Right forelimb (tissue), 1 donor: ENCODE measurements at regions not wholly inside any gene's neighbourhood (a gene's known extent, or its start where the extent isn't known, plus 50 kb on each side); places are given as distances from the start of the nearest gene placed in this dataset.
"Not testable (repeated sequence)": the region's sequence is repeated elsewhere in the genome, so short reads cannot be mapped to it uniquely, and the experiment has no call there.

Source experiments
- DNase-seq: peaks from one replicate; pipeline ENCODE4 v3.0.0-alpha.2; 2018

DNA sequence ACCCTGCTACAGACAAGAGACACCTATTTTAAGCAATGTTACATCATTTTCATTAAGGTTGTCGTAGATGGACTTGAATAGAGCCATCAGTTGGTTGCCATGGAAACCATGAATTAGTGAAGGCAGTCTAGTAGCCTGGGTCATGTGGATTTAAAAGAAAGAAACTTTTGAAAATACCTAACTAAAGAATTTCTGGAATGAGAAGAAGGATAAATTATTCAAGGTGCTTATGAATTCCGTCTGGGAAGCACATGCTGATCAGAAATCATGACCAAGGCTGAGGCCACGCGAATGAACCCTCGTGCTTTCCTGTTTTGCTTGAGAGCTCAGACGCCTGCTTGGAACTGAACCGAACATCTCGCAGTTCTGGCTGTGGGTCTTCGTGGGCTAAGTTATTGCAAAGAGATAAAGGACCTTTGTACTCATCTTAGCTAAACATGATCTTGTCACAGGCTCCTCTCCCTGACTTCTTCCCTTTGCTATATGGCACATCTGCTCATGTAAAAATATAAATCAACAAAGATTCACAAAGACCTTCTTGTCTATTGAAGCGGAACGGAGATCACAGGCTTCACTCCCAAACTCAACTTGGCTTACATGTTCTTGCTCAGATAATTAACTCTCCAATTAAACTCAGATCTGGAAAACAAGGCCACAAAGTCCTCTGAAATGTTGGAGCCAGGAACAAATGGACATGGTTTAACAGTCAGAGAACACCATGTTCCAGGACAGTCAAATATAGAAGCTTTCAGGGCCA is 140.2 kb downstream of the NUFIP1 start:
- DNase-seq, result no peak

DNA sequence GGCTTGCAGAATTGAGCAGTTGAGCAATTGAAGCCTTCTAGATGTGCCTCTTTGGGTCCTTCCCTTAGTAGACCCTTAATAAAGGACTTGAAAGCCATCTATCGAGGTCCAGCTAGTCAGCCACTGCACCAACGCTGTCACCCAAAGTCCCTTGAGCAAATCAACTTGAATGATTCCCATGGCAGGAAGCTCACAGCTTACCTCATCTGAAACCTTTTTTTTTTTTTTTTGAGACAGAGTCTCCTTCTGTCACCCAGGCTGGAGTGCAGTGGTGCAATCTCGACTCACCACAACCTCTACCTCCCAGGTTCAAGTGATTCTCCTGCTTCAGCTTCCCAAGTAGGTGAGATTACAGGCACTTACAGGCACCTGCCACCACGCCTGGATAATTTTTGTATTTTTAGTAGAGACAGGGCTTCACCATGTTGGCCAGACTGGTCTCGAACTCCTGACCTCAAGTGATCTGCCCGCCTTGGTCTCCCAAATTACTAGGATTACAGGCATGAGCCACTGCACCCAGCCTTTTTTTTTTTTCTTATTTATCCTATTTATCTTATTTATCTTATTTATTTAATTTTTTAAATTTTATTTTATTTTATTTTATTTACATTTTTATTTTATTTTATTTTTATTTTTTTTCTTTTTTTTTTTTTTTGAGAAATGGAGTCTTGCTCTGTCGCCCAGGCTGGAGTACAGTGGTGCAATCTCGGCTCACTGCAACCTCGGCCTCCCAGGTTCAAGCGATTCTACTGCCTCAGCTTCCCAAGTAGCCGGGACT is 143.8 kb downstream of the NUFIP1 start:
- not testable (repeated sequence) for DNase-seq

DNA sequence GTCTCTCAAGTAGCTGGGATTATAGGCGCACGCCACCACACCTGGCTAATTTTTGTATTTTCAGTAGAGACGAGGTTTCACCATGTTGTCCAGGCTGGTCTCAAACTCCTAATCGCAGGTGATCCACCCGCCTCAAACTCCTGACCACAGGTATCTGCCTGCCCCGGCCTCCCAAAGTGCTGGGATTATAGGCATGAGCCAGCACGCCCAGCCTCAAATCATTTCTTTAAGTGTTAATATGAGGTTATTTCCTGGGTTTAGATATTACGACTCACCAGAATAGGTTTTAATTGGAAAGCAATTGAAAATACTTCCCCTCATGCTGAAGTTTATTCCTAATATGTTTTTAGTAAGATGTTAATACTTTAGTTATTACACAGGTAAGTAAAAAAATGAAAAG is 144.5 kb downstream of the NUFIP1 start:
- no peak for DNase-seq

DNA sequence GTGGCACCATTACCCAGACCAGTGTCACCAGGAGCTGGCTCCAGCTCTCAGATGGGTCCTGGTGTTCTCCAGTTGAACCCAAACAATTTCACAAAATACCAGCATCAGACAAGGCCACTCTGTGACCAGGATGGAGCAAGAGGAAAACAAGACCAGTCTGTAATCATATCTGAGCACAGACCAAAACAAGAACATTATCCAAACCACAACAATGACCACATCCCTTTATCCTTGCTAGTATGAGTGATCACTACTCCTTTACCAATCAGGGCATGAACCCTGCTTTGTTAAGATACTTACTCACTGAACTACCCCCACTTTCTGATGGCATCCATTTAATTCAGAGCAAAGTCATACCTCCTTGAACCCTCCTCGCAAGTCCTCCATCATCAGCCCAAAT is 145.9 kb downstream of the NUFIP1 start:
- no peak for DNase-seq

DNA sequence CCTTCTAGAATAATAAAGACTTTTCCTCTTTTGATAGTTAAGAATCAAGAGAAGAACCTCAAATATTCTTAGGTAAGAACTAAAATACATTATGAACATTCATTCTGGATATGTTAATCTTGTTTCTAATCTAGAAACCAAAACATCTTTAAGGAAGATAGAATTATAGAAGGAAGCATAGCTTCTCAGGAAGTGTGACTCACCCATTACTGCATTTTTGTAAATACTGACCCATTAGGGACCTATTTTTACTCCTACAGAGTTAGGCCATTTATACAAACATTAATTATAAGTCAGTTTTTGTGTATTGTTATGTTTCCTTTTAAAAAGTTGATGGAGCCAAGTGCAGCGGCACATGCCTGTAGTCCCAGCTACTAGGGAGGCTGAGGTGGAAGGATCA is 147.1 kb downstream of the NUFIP1 start:
- no peak for DNase-seq

DNA sequence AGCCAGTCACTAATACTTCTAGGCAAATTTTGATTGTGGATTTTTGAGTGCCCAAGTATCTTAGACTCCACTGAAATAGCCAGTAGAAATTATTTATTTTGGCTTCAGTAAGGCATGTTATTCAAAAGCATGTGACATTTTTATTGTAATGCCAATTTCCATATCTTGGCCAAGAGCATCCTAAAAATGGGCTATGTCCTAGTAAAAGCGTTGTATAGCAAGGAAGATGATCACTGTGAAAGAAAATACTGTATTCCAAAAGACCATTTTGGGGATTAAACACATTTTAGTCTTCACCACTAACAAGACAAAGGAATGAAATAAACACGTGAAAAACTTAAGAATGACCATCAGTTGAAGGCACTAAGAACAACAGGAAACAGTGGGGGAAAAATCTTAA is 149.1 kb downstream of the NUFIP1 start:
- no peak for DNase-seq

DNA sequence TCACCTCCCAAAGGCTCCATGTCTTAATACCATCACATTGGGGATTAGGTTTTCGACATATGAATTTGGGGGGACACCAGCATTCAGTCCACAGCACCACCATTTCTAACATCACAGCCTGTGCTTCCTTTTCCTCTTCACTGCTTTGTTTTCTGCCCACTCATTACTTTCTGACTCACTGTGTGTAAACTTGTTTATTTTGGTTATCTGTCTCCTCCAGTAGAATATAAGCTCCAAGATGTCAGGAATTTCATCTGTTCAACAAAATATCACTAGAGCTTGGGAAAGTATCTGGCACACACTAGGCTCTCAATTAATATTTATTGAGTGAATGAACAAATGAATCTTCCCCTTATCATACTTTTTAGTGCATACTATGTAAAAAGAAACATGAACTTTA is 152.0 kb downstream of the NUFIP1 start:
- DNase-seq, result no peak

DNA sequence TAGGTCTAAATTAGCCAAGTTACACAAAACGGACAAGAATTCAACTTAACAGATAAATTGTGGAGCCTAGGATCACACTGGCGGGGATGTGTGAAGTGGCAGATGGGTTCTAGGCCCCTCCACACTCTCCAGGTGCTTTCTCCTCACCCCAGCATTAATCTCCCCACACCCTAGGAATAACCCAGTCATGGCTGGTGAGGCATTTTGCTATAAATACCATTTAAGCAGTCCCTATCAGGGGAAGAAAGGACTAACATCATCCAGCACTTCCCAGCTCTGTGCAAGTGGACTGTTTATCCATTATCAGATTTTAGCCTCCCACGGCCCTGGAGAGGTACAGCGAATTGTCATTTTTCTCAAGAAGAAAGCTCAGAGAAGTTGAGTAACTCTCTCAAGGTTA is 154.9 kb downstream of the NUFIP1 start:
- DNase-seq, result no peak

DNA sequence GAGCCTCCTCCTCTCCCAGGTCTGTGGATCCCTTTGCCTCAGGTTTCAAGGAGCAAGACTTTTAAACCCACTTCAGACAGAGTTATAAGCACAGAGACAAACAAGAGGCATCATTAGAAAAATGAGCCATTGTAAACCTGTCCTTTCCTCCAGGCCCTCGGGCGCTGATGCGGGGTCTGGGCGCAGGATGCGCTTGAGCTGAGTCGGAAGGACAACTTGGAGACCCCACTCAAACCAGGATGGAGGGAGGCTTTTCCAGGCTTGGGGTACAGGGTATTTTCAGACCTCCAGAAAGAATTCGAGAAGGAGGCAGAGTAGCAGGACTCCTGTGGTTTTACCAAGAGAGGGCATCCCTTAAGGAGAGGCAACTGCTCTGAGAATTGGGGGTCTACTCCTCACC is 155.6 kb downstream of the NUFIP1 start:
- DNase-seq, result no peak

DNA sequence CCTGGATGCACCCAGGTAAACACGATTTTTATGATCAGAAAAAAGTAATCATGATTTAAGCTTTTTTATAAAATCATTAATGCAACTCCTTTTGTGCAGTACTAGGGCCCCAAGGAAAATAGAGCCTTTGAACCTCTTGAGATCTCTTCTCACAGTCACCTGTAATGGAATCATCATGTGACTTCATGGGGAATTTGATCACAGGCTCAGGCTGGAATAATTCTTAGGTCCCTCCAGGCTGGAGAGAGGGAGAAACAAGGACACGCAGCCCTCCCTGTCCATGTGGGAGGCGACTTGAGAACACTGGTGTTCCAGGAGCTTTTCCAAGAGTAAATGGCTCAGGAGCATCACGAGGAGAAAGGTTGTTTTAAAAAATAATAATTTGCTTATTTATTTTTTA is 156.1 kb downstream of the NUFIP1 start:
- no peak for DNase-seq

DNA sequence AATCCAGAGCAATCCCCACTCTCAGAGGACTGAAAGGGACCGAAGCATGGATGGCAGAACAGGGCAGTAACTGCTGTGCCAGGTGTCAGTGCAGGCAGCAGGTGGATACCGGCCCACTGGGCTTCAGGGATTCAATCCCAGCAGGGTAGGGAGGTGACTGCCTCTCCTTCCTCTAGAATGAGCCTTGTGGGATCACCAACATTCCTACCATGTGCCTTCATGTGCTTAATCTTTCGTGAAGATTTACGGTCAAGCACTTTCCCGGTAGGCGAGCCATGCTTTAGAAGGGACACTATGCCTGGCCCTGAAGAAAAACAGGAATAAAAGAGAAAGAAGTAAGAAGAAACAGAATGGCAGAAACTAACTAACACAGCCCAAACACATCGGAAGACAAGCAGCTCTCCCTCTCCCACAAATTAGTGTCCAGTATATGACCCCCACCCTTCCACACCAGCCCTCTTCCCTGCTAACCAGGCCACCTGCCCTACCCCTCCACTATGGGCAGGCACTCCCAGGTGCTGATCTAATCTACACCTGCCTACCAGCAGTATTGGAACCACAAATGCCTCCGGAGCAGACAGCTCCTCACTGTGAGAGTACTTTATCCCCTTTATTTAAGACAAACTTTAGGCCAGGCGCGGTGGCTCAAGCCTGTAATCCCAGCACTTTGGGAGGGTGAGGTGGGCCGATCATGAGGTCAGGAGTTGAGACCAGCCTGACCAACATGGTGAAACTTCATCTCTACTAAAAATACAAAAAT is 162.5 kb downstream of the NUFIP1 start:
- DNase-seq, result no peak

DNA sequence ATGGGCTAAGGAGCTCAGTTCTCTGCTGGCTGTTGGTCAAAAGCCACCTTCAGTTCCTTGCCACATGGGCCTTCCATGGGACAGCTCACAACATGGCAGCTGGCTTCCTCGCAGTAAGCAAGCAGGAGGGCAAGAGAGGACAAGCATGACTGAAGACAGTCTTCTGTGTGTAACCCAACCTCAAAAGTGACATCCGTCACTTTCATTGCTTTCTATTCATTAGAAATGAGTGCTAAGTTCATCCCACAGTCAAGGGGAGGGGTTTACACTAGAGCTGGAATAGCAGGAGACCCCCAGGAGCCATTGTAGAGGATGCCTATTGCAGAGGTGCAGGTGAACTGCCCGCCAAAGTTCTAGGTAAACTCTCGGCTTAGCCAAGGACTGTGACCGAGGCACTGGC is 163.3 kb downstream of the NUFIP1 start:
- no peak for DNase-seq

DNA sequence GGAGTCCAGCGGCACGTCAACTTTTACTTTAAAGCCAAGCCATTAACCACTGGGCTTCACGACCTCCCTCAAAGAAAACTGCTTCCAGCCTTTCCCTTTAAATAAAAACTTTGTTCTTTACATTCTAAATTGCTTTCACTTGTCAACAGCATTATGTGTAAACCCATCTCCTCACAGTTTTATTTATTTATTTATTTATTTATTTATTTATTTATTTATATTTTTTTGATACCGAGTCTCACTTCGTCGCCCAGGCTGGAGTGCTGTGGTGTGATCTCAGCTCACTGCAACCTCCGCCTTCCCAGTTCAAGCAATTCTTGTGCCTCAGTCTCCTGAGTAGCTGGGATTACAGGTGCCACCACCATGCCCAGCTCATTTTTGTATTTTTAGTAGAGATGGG is 165.7 kb downstream of the NUFIP1 start:
- DNase-seq, result not testable (repeated sequence)

DNA sequence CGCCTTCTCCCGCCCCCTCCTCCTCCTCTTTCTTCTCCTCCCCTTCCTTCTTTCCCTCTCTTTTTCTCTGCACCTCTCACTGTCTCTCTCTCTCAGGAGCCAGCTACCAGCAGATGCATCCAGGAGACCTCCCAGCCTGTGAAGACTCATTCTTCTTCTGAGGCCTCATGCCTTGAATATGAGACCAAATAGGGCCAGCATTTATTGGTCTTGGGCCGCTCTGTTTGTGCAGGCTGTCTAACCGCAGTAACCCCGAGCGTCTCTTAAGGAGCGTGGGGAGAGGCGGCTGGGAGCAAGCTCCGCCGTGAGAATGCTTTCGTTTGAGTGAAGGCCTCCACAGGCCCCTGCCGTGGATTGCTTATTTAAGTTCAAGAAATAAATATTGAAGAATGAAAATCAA is 167.0 kb downstream of the NUFIP1 start:
- no peak for DNase-seq

DNA sequence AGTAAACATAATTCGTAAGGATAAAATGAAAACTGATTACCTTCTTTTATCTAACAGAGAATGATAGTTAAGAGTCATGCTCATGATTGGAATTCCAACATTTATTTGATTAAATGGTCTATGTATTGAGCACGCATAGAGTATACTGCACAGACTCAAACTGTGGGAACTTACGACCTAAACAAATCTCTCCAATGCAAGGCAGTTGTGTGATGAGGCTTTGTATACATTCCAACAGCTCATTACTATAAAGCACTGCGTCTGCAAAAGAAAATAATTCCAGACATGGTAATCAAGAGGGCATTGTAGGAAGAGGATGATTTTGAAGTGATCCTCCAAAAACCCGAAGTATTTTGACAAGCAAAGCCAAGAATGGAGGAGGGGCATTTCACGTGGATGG is 169.5 kb downstream of the NUFIP1 start:
- no peak for DNase-seq

DNA sequence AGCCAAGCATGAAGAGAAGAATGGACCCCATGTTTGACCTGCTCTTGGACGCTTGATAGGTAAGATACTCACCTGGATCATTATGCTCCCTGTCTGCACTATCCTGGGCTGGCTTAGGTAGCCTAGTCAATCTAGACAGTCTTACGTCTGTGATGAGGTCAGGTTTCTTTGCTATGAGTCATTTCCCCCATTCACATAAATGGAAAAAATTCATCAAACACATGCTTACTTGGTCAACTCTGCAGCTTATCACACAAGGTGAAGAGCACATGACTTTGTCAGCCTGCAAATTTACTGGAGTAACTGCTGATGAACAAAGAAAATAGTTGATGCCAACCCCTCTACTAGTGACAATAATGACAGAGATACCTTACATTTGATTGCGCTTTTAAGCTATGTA is 170.0 kb downstream of the NUFIP1 start:
- DNase-seq, result no peak

DNA sequence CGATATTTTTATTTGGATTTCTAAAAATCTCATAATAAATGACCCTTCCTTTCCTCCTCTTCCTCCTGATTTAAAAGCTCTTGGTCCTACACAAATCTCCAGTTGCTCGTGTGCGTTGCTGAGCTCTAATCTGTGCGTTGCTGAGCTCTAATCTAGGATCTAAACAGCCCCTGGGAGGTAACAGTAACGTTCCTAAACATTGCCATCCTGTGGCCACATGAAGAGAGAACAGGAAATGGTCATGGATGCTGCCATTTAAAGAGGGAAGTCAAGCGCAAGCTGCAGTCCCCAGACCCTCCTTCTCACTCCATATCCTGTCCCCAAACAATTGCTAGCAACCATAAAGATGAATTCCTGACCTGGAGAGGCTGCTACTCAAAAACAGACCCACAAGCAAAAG is 170.8 kb downstream of the NUFIP1 start:
- DNase-seq, result no peak

DNA sequence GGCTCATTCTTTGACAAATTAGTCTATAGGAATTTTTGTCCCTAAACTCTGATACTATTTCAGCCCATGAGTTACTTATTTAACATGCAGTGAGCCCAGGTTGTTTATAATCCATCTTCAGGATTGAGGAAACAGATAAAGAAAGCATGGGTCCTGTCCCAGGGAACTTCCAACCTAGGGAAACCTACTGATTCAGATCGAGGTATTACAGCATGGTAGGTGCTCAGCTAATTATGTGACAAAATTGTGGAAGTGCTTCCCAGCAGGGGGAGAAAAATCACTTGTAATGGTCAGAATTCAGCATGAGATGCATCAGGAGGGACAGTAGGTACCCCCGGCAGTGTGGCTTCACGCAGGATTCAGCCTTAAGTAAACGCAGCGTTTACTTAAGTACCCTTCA is 171.3 kb downstream of the NUFIP1 start:
- no peak for DNase-seq

DNA sequence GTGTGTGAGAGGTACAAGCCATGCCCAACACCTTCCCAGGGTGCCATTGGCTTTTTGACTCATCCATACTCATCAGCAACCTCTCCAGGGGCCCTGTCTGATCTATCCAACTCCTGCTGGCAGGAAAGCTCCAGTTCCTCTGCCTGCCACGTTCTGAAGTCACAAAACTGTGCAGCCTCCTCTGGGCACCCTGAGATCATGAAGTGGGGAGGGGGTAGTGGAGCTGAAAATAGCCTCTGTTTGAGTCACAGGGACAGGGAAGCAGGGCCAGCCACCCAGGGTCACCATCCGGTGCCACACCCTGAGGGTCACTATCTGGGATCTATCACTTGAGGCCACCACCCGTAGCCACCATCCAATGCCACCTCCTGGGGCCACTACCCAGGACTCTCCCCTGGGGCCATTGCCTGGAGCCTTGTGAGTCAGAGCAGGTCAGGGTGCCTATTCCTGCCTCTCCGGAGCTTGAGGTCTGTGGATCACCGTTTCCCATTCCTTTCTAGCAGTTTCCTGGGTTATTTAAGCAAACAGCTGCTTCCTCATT is 172.1 kb downstream of the NUFIP1 start:
- DNase-seq, result no peak

DNA sequence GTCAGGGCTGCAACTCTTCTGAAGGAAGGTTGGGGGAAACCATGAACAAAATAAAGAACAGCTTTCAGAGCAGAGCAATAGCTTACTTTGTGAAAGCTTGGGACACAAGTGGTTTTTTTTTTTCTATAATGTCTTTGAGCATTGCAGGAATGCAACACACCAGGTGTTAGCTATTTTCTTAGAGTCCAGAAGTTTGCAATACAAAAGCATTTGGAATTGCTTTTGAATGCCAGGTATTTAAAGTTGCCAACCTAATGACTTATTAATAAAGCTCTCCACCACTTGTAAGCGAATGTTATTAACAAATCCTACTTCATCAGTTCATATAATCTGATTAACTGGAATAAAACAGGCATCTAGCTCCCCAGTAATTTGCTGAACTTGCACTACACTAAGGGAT is 172.6 kb downstream of the NUFIP1 start:
- DNase-seq, result no peak

DNA sequence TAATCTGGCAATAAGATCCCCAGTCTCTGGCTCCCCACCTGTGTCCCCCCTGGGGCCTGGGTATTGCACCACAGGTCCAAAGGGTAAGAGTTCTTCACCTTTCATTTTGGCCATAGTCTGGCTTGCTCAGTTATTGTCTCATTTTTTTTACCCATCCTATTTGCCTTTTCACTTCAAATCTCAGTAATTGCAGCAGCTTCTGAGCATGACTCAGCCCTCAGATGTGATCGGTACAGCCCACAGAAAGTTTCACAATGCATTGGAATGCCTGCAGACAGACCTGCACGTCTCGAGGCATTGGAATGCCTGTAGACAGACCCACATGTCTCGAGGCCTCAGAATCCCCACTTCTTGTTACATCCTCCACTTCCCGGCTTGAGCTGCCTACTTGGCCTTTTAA is 173.6 kb downstream of the NUFIP1 start:
- DNase-seq, result no peak

DNA sequence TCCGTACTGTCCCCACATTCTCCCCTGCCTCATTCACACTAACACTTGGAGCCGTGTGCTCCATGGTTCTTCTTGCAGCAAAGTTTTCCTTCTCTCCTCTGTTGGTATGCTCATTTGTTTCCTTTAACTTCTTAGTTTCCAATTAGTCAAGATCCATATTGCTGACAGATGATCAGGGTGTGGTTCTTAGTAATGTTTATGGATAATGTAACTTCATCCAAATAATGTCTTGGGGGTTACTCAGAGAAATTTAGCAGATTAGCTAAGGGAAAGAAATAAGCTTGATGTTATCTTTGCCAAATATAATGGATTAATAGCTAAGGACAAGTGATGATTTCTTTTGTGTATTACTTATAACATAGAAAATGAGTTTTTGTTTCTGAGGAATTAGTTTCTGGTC is 174.4 kb downstream of the NUFIP1 start:
- DNase-seq, result no peak

DNA sequence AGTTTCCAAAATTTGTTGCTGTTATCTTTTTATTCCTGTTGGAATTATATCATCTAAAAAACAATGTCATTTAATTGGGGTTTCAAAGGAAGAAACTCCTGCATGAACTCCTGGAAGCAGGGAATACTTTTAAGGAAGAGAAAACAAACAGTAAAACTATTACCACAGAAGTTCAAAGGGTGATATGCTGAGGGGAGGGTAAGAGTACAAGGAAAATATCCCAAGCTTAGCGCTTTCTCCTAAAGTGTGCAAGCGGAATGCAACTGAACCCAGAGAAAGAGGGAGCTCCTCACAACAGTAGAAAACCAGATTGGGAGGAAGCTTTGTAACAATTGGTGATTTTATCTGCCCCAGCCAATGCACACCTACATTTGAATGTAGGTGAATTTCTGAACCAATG is 175.1 kb downstream of the NUFIP1 start:
- no peak for DNase-seq

DNA sequence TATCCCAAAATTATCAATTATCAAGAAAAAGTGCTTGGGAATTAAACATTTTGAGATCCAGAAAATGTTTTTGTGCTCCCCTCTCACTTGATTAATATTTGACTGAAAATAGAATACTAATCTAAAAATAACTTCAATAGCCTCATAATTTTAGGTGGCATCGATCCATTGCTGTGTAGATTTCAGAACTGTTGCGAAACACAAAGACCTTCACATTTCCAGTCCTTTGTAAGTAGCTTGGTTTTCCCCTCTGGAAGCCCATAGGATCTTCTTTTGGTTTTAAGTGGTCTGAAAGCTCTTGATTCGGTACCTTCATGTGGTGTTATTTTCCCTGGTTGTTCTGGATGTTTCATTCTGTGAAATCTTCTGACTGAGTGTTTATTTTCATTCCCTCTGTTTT is 176.5 kb downstream of the NUFIP1 start:
- DNase-seq, result no peak
